ENCODE measurements at regions not wholly inside any gene's neighbourhood (a gene's known extent, or its start where the extent isn't known, plus 50 kb on each side); places are given as distances from the start of the nearest gene placed in this dataset.

DNA sequence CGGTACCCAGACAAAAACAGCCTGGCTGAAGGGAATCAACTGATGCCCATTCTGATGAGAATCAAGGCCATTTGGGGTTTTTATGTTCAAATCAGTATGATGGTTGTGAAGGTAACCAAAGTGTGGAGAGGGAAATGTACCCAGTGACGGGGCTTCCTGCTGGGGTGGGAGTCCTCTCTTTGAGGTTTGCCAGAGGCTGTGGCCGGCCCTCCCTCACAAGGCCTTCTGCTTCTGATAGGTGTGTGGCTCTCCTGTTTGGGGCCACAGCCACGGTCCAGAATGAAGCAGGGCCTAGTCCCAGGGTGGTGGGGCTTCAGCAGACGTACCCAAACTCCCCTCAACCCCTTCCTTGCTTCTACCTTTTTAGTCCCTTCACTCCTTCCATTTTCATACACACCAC is 86.7 kb upstream of the NAA20 start:
- no peak for DNase-seq

DNA sequence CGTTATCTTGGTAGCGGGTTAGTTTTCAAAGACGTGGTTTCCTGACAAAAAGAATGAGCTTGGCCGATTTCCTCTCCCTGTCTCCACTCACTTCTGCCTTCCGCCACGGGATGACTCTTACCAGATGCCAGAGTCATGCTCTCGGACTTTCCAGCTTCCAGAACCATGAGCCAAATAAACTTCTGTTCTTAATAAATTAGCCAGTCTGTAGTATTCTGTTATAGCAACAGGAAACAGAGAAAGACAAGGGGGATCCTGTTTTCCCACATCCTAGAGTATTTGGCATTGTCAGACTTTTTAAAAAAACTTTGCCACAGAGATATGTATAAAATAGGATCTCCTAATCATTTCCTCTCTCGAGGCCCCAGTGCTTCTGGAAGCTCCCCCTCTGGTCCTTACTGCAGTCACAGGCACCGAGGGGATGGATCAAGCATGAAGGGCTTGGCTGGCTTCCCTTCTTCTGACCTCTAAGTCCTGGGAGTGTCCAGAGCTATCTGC is 84.9 kb upstream of the NAA20 start:
- no peak for DNase-seq

DNA sequence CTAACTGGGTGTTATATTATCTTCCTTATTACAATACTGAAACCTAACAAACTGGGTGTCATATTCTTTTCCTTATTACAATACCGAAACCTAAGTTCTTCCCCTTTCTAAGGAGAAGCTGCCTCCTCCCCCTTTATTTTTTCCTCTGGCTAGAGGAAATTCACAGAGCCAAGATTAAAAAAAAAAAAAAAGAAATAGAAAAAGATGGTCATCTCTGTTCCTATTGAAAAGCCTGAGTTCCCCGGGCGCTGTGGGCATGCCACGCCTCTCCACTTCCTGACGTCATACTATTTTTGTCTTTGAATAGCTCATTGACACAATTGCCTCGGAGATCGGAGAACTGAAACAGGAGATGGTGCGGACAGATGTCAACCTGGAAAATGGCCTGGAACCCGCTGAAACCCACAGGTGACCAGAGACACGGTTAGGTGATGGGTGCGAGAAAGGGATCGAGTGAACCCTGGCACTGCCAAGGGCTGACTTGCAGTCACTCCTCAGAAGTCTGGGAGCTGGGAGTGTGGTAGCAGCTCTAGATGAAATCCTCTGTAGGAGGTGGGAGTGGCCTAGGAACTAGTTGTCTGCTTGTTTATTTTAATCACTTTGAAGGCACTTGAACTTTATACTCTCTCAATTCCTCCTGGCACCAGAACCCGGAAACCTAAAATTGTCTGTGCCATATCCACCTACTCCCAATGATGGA is 82.2 kb upstream of the NAA20 start:
- peak; percentile 43 for DNase-seq

DNA sequence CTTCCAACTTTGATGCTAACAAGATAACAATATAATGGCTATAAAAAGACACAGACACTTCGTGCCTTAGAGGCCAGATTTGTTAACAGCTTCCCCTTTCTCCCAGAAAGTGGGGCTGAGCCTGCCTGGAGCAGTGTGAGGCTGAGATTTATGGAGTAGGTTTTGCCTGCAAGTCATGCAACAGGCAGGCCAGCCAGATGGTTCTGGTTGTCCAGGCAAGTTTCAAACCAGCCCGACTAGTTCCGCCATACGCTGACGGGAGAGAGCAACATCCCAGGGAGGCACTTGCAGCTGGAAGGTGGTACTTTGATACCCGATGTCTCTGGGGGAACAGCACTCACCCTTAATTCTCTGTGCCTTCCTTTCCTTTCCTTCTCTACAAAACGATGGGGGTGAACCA is 81.3 kb upstream of the NAA20 start:
- no peak for DNase-seq

DNA sequence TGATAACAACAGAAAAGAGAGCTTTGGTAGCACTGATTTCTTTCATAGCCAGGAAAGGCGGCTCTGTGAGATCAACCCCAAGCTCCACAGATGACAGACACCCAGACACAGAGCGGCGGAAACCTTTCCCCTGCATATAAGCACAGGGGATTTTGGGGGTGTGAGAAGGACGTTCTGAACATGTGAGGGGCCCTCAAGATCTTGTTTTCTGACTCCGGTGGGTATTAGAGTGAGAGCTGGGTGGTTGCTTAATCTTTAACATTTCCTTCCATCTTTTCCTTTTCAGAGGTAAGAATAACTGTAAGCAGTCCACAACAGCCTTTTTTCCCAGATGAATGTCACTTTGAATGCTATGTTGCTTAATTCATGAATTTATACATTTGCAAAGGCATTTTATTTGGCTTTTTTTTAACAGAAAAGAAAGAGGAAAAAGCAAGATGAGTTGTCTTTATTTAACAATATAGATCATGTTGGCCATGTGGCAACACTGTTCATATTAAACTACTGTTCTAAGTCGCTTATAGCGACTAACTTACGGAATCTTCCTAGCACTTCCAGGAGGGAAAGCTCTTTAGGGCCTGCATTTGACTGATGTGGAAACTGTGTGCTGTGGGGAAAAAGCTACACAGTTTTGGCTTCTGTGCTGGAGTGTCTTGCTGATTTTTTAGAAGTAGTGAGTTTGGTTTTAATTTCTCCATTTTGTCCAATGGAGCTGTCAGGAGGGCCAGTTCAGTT is 80.5 kb upstream of the NAA20 start:
- no peak for DNase-seq

DNA sequence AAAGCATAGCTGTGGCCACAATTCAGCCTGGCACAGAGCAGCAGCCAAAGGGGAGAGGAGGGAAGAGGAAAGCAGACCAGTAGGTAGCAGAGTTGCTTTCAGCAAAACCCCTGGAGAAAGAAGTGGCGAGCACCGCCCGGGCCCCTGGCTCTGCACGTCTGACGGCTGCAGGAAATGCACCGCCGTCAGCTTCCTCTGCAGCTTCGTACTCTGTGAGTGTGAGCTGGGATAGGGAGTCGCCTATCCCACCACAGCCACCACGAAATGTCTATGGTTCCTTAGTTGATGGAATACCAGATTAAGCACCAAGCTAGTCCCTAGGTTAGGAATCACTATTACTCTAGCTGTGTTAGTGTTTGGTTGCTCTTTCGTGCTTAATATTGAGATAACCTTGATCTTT is 79.9 kb upstream of the NAA20 start:
- DNase-seq, result no peak

DNA sequence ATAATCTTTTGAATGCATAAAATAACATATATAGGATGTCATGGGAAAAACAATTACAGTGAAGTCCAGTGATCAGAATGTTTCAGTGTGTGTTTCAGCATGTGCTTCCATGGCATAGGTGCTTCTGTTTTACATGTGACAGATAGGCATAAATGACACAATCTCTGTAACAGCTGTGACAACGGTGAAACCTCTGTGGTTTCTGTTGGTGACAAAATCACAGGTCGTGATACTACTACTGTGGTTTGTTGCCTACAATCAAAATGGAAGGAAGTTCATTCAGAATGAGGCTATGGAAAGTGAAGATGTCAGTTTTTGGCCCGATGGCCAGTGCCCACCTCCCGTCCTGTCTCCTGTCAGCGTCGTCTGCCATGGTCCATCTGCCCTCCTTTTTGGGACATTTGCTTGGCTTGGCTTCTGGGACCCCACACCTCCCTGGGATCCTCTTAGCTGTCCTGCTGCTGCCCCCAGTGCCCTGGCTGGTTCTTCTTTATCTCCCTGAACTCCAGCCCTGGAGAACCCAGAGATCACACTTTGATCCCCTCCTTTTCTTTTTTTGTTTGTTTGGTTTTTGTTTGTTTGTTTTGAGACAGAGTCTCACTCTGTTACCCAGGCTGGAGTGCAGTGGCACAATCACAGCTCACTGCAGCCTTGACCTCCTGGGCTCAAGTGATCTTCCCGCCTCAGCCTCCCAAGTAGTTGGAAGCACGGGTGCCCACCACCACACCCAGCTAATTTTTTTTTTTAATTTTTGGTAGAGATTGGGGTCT is 79.3 kb upstream of the NAA20 start:
- DNase-seq, result peak; percentile 29

DNA sequence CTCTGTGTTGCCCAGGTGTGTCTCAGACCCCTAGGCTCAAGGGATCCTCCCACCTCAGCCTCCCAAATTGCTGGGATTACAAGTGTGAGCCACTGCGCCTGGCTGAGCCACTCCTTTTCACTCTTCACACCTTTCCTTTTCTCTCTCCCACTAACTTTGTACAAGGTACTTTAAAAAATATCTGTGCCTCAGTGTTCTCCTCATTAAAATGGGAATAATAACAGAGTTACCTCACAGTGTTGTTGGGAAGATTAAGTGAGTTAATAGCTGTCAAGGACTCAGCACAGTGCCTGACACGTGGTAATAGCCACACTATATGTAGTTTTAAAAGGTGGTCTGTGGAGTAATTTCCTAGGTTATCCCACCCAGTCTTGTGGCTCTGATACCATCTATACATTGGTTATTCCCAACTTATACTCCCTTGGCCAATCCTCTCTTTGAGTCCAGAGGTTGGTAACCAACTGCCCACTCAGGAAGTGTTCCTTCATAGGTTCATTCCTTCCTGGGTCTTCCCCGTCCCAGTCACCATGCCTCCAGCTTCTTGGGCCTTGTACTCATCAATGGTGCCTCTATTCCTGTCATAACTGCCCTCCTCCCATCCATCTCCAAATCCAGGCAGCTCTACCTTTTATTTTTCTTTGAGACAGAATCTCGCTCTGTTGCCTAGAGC is 78.6 kb upstream of the NAA20 start:
- no peak for DNase-seq

DNA sequence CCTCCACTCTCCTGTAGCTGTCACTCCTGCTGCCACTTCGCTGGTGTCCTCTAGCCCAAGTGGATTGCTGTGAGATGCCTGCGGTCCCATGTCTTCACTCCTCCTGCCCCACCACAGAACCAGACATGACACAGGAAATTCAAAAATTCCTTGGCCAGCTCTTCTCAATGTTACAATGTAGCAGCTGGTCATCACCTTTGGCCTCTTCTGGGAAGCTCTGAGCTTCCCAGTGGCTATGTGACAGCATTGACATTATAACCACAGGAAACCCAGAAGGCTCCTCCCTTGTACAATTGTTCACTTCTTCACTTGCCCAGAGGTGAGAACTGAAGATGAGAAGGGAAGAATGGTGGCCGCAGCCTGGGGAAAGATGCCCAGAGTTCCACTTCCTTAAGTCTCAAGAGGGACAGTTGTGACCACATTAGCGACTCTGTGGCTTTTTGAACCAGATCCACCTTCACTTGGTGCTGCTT is 76.1 kb upstream of the NAA20 start:
- DNase-seq, result no peak

DNA sequence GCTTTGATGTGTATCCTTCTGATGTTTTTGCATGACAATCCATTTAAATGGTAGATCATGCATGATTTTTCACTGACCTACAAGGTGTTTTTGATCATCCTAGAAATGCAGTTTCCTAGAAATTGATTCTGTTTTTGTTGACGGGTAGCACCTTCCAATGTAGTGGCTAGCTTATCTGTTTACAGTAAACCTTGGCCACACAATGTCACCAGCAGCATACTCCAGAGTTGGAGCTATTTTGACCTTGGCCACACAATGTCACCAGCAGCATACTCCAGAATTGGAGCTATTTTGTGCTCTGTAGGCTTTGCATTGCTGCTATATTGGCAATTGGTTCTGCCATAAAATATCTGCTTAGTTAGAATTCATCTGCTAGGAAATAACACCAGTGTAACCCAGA is 74.6 kb upstream of the NAA20 start:
- no peak for DNase-seq

DNA sequence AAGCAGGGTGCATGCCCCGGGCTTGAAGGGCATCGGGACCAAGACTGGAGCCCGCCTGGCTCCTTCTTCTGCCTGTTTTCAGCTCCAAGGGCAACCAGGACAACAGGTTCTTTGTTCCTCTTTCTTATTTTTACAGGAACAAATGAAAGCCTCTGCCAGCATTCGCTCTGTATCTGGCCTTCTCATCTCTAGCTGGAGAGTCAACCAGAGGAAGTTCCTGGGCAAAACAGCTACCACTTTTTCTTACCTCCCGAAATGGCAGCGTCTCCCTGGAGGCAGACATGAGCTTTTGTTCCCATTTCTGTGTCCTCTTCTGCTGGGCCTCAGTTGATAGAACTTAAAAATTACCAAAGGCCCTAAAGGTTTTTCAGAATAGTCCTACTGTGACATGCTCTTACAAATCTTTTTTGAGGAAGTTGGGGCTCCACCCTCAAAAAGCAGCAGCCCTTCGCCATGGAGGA is 74.1 kb upstream of the NAA20 start:
- no peak for DNase-seq

DNA sequence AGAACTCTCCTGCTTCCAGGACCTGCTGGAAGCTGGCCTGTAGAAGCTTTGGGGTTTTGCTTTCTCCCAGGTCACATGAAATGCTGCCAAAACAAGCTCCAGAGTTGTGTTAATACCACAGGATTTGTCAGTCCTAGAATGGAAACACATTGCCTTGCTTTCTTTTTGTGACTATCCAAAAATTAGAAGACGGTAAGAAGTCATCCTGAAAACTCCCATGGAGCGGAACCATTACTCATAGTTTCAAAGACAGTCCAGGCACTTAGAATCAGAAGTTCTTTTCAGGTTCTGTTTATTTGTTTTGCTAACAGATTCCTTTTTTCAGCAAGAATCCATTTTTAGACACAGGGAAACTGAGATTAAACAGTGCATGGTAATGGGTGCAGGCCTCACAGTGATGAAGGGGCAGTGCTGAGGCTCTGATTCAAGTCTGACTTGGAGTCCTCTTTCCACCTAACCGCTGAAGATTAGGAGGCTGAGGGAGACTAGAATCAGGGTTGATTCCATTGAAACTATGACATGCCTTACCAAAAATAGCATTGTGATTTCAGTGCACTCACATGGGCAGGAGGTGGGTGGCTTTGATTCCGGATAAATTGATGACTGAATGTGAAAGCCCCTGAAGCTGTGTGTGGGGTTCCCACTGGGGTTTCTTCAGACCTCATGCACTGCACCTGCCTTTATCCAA is 72.2 kb upstream of the NAA20 start:
- no peak for DNase-seq

DNA sequence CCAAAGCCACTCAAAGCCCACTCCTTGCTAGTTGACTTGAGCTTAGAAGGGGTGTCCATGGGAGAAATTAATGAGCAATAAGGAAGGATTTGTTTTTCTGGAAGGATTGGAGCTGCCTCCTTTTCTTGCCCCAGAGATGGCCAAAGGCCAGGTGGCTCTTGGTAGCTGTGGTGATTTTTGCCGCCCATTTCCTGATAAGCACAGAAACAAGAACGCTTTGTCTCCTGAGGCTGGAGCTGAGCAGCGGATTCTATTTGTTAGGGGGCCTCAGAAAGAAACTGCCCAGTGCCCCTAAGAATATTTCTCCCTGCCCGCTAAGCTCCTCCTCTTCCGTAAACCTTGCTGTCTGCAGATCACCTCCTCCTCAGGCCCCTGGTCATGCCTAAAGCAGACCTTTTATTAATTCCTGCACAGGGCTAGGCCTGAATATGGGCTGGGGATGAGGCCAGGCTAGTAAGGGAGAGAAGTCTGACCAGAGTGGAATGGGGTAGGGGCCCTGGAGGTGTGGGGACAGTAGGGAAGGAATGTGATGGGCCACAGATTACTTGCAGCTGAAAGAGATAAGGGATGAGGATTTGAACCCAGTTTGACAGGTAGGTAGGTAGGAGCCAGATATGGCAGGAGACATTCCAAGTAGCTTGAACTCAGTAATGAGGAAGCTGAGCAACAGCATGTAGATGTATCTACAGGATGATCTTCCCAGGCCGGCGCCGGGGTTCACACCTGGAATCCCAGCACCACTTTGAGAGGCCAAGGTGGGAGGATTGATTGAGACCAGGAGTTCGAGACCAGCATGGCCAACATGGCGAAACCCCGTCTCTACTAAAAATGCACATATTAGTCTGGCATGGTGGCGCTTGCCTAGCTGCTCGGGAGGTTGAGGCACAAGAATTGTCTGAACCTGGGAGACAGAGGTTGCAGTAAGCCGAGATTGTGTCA is 71.2 kb upstream of the NAA20 start:
- no peak for DNase-seq

DNA sequence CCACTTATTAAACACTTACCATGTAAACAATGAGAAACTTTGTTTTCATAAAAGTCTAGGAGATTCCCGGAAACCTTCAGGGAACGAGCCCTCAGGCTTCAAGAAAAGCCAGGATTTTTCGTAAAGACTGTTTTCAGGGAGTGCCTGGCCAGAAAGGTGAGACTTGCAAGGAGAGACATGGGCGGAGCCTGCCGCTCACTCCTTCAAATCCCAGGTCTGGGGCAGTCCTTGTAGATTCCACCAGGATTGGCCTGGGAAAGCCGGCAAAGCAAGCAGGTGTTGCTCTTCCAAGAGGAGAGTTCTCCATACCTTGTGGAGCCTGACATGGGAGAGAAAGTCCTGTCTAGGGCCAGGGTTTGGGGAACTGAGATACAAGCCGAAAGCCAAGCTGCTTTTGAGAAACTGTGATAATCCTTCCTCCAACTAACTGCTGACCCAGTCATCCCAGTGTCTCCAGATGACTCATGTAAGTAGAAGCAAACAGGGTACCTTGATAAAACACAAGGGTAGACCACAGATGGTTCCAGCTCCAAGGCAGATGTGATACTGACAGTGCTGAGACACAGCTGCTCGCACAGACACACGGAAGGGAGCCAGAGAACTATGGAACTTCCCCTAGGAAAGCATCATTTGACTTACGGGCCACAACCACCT is 69.4 kb upstream of the NAA20 start:
- DNase-seq, result no peak

DNA sequence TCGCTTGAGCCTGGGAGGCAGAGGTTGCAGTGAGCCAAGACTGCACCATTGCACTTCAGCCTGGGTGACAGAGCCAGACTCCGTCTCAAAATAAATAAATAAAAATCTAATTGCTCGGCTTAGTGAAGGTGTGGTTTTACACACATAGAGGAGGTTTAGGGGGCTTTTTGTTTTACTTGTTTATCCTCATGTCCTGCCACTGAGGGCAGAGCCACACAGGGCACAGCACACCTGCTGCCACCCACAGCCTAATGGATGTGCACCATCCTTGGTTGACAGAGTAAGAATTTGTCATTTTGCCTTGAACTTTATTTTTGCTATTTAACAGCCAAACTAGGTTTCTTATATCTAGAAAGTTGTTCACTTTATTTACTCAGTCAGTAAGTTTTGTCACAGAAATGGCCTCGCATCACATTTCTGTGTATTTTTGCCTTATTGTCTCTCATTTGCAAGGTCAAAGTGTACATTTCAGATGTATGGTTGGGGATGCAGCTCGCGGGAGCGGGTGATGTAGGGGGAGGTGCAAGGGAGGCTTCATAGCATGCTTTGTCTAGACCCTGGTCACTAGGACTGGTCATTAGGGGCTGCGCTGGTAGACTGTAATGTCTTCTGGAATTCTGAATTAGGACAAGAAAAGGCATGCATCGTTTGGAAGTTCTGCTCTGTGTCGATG is 67.8 kb upstream of the NAA20 start:
- no peak for DNase-seq

DNA sequence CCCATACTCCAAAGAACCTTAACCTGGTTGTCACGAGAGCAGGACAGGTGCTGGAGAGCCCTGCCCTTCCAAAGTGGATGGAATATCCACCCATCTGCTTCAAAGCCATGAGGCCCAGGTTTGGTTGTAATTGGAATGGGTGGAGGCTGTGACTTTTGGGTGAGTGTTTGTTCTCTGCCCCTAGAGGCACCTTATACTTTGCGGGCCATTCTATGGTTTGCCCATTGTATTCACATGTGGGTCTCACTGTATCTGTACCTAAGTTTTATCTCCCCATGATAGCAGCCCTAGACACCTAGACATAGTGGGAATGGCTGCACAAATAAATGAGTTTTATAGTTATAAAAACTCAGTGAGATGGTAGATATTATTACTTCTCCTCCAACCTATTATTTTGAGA is 67.1 kb upstream of the NAA20 start:
- DNase-seq, result no peak

DNA sequence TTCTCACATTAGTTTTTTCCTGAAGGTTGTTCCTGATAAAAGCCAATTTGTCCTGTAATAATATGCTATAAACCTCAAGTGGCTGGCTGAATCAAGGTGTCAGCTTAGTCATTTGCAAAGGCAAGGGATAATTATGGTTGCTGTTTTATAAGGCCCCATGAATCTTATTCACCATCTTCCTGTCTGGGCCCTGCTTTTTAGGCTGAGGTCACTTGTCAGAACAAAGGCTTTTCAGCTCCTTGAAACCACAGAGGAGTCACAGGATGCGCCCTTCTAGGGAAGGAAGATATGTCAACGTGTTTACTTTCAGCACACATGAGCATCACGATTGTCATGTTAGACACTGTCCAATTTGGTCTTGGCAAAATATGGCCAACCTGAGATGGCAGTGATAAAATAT is 64.8 kb upstream of the NAA20 start:
- DNase-seq, result no peak

DNA sequence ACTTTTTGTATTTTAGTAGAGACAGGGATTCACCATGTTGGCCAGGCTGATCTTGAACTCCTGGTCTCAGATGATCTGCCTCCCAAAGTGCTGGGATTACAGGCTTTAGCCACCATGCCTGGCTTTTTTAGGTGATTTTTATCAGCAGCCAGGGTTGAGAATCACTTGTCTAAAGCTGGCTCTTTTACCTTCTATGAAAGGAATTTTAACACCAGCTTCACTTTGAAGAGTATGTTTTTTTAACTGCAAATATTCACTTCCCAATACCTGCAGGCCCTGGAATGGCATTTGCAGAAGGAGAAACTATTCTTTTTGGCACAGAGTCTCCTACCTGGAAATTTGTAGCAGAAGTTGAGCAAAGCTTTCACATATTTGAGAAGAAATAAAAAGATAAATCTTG is 63.6 kb upstream of the NAA20 start:
- DNase-seq, result no peak

DNA sequence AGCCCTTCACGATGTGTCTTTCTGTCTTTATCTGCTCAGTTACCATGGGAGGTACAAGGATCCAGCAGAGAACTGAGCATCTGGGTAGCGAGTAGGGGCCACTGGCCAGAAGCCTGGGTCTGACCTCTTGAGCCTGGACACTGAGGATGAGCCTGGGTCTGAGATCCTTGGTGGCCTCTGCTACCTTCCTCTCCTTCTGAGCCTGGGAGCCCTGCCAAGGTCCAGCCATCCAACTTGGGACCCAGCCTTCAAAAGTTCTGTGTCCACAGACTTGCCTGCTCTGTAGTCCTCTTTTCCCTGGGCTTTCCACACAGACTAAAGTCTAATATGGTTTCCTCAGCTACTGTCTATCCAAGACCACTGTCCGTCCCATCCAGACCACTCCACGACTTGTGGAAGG is 60.2 kb upstream of the NAA20 start:
- DNase-seq, result no peak

DNA sequence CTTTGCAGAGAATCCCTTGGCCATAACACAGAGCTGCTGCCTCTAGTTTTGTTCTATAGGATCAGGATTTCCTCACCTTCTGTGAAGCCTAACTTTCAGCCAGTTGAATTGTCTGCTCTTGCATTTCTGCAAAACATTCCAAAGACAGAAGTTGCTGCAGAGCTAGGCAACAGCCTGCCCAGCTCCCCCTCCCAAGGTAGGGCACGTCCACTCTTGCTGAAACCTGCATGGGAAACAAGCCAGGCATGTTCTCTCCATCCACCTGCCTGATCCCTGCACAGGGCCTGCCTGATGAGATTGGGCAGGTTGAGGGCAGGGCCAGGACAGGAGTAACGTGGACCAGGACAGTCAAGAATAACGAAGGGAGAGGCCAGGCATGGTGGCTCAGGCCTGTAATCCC is 58.9 kb upstream of the NAA20 start:
- DNase-seq, result no peak
